GM19372 (cell line): ENCODE measurements at regions not wholly inside any gene's neighbourhood (a gene's known extent, or its start where the extent isn't known, plus 50 kb on each side); places are given as distances from the start of the nearest gene placed in this dataset.
"Not testable (repeated sequence)": the region's sequence is repeated elsewhere in the genome, so short reads cannot be mapped to it uniquely, and the experiment has no call there.

Experiments
- ATAC-seq: cut with Tn5 transposase; IDR thresholded peaks from one replicate; pipeline ENCODE4 v1.9.1; 2021; ENCODE audit warnings: mild to moderate bottlenecking, low read depth, moderate library complexity; ENCODE audit not compliant: unreplicated experiment

DNA sequence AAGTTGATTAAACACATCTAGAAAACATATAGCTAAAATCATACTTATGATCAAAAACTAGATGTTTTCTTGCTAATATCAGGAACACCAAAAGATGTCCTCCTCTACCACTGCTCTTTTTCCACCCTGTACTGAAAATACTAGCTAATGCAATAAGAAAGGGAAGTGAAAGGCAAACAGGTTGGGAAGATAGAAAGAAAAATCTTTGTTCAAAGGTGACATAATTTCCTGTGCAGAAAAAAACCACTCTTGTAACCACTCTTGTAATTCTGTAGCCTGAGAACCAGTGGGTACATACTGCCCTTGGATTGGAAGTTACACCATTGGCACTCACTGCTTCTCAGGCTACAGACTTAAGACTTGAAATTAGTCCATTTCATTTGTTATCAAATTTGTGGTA is 258.9 kb upstream of the TGIF2LY start:
- peak; percentile 74 for ATAC-seq

GRCh38 chrY:3367535-3367934 is 211.3 kb upstream of the TGIF2LY start:
- not testable (repeated sequence) for ATAC-seq

DNA sequence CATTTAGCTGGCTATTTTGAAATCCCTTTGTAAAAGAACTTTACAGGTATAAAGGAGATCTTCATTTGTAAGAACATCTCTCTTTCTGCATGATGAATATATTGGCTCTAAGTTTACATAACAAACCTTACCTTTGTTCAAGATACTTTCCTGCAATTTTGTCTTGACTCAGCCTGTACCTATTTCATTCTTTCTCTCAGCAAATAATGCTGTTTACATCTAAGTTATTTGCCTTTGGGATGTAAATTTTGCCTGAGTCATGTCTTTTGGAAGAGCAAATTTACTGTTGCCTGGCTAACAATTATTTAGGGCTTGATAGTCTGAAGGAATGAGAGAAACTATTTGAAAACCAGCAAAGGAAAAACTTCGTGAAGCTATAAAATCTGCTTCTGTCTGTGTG is 210.4 kb upstream of the TGIF2LY start:
- ATAC-seq: not testable (repeated sequence)

- not testable (repeated sequence) for ATAC-seq
Measured at GRCh38 chrY:3391508-3391907, 187.4 kb upstream of the TGIF2LY start.

DNA sequence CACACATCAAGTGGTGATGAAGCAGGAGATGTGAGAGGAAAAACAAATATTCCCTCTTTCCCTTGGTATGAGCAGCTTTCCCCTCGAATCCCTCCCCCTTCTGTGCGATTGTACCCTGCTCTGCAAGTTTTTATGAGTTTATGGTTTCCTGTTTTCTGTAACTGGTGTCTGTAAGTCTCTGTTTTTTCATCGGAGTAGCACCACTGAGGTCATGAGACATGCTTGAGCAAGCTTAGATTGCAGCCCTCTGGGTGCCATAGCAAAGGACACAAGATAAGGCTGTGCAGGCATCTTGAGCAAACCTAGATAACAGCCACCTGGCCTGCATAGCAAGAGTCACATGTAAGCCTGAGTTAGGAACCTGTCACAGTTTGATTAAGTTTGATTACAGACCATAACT is 174.6 kb upstream of the TGIF2LY start:
- not testable (repeated sequence) for ATAC-seq

- ATAC-seq: not testable (repeated sequence)
Measured at GRCh38 chrY:3405585-3405984, 173.3 kb upstream of the TGIF2LY start.

GRCh38 chrY:3406896-3407452 is 171.9 kb upstream of the TGIF2LY start:
- not testable (repeated sequence) for ATAC-seq

DNA sequence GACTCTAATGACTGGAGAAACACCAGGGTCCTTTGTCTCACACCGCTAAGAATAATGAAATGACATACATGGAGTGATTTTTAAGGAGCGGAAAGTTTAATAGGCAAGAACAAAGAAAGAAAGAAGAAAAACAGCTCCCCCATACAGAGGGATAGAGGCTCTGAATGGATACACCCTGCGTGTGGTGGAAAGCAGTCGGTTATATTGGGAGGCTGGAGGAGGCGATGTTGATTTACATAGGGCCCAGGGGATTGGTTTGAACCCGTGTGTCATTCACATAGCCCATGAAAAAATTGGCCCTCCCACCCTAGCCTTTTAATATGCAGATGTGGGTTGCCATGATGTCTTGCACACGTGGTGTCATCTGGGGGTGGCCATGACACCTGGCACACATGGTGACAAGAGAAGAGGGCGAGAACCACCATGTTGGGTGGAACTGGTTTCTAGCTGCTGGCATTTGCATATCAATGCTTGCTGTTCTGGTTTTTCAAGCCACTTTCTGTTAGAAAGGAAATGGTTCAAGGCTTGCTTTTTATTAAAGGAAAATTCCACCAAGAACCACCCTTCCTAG is 168.5 kb upstream of the TGIF2LY start:
- not testable (repeated sequence) for ATAC-seq
